ENCODE measurements at regions not wholly inside any gene's neighbourhood (a gene's known extent, or its start where the extent isn't known, plus 50 kb on each side); places are given as distances from the start of the nearest gene placed in this dataset.

DNA sequence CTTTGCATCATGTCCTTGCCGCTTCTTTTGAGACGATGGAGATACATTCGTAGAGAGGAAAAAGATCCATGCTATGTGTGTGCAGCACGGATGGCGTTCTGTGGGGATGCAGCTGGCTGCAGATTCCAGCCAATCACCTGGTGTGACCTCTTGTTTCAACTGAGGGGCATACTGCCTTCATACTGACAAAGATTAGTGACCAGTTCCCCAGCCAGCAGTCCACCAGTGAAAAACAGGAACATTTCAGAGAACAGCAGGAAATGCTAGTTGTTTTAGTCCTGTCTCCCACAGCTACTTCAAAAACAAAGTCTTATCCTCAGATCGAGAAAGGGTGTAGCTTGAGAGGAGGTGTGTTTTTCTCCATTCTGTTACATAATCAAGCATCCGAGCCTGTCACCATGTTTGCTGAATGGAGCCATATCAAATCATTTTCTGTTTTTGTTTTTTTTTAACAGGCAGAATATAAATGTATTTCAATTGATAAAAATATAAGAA, 255.7 kb upstream of the FMN2 start:
- DNase-seq = no peak

- no peak for DNase-seq
Measured at GRCh38 chr1:239840336-239840735, 251.3 kb upstream of the FMN2 start.

DNA sequence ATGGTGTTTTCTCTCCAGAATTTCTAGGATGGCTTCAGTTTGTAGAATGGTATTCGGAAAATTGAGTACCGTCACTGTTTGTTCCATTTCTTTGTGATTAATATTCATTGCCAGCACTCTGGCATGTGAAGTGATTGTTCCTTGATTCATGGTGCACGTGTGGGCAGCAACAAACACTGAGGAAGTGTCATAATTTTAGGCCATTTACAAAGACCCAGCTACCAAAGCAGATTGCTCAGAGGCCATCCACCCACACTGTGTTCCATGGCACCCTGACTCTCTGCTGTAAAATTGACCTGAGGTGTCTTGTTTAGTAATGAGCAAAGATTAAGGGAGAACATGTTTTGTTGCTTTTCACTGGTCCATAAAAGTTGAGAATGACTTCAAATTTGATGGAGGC, 250.9 kb upstream of the FMN2 start:
- DNase-seq = no peak

DNA sequence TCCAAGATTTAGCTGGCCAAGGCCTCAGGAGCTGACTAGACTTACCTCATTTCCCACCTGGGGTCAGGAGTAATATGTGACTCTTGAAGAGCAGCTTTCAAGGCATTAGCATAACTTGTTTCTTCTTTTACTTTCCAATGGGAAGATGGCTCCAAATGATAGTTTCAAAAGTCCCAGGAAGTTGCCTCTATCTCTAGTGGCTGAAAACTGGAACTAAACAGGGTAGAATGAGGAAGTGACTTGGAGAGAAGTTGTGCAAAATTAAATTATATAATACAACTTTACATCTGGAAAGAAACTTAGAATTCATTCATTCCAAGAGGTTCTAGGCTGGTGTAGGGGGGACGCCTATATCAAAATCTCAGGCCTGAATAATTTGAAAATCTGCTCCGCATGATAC, 250.1 kb upstream of the FMN2 start:
- no peak for DNase-seq

GRCh38 chr1:239843541-239843940, 248.1 kb upstream of the FMN2 start:
- DNase-seq = no peak

DNA sequence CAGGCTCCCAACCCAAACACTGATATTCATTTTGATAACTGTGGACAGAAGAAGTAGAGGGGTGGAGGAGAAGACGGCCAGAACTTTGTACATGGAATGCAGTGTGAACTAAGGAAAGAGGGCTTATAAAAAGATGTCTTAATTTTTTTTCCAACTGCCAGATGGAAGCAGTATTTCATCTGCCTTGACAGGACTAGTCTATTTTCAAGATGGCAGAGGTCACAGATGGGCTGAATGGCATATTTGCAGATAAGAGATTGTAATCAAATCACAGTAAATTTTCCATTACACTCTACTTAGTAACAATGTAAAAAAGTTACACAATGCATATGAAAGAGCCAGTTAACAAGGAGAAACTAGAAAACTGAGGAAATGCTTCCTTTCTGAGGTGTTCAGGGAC, 246.8 kb upstream of the FMN2 start:
- DNase-seq = no peak

- no peak for DNase-seq
Measured at GRCh38 chr1:239854922-239855321, 236.8 kb upstream of the FMN2 start.

GRCh38 chr1:239856067-239856466, 235.6 kb upstream of the FMN2 start:
- no peak for DNase-seq

DNA sequence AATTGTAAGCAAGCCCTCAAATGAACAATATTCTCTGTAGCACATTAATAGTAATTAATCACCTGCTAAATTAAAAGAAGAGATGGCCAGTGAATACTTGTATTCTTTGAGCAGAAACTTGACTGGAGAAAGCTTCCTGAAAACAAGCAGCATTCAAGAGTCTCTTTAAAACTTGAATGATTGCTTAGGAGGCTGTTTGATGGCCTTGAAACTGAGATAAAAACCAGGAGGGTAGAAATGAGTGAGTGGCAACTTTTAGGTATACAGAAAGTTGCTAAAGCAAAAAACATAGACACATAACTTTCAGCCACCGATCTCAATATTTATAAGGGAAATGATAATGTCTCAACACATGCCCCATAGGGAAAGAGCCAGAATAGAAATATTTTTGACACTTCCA, 234.8 kb upstream of the FMN2 start:
- no peak for DNase-seq

GRCh38 chr1:239858057-239858456, 233.6 kb upstream of the FMN2 start:
- DNase-seq = peak; percentile 27

- no peak for DNase-seq
Measured at GRCh38 chr1:239858529-239858928, 233.2 kb upstream of the FMN2 start.

DNA sequence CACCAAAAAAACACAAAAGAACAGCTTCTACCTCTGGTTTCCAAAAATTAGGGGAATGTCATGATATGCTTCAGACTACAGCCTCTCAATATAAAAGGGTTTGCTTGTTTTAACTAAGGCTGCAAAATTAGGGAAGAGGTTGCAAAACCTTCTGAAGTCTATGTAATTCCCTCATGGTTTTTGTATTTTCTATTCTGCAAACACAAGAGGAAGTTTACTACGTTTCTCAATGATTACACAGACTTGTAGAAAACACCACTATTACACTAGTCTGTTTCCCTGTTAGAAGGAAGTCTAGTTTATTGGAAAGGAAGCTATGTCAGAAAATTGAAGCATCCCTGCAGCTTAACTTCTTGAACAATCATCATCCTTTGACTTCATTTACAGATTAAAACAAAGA, 229.7 kb upstream of the FMN2 start:
- no peak for DNase-seq

DNA sequence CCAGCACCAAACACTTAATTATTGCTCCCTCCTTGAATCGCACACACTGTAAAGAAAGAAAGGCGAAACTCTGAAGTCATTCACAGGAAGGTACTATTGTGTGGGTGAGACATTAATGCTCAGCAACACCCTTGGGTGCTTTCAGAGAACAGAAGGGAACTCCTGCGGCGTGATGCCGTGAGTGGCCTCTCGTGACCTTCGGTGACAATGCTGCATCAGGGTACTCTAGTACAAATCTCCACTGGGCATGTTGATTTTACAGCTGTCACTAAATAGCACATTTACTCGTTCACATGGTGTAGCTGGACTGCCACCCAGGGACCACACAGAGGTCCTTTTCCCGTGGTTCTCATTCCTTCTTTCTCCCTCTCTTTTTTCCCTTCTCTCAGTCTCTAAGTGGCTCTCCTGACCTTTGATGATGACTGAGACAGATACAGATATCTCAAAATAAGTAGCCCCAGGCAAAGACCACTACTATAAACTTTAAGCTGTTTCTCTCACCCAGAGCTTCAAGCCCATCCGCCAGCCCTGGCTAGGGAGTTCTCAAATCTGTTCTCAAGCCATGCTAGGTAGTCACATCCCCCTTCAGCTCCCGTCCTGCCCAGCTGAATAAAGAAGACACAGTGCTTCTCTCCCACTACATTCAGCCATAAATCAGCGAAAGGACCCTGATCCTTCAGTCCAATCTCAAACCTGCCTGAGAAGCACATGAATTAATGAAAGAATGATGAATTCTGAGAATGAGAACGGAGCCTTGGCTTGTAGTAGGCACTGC, 223.4 kb upstream of the FMN2 start:
- no peak for DNase-seq

DNA sequence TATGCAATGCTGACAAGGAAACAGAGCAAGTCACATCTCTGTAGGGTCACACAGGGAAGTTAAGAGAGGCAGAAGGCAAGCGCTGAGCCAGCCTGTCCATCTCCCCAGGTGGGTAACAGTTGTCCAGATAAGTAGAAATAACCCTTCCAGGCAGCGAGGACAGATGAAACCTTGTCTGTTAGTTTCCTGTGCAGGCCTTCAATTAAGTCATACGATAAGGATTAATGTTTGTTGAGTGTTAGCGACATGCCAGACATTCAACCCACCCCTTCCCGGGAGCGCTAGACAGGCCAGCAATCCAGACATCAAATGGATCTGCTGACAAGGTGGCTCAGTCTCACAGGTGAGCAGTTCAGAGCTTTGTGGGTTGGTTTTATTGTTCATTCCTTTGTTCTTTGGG, 221.5 kb upstream of the FMN2 start:
- no peak for DNase-seq

DNA sequence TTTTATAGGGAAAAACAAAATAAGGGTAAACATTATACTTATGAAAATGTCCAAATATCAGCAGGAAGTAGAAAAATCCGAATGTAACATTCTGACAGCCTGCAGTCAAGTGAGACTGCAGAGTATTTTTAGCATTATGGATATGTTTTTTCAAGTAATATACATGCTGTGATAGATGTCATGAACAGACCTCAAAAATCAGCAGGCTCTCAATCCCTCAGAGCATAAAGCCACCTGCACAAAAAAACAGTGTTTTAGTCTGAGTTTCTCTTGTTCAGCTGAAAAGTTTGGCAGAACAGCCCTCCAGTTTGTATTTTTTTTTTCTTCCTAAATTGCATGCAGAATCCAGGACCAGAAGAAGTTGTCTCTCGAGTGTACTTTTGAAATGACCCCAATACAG, 219.1 kb upstream of the FMN2 start:
- DNase-seq = no peak

DNA sequence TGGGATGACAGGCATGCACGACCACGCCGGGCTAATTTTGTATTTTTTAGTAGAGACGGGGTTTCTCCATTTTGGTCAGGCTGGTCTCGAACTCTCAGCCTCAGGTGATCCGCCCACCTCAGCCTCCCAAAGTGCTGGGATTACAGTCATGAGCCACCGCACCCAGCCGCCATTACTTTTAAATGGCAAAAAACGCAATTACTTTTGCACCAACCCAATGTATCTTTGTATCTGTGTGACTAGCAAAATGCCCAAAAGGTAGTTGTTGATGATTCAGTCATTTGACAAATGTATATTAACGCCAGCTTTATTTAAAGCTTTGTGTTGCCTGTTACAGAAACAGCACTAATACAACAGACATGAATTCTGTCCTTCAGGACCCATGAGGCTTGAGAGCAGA, 216.9 kb upstream of the FMN2 start:
- DNase-seq = no peak

DNA sequence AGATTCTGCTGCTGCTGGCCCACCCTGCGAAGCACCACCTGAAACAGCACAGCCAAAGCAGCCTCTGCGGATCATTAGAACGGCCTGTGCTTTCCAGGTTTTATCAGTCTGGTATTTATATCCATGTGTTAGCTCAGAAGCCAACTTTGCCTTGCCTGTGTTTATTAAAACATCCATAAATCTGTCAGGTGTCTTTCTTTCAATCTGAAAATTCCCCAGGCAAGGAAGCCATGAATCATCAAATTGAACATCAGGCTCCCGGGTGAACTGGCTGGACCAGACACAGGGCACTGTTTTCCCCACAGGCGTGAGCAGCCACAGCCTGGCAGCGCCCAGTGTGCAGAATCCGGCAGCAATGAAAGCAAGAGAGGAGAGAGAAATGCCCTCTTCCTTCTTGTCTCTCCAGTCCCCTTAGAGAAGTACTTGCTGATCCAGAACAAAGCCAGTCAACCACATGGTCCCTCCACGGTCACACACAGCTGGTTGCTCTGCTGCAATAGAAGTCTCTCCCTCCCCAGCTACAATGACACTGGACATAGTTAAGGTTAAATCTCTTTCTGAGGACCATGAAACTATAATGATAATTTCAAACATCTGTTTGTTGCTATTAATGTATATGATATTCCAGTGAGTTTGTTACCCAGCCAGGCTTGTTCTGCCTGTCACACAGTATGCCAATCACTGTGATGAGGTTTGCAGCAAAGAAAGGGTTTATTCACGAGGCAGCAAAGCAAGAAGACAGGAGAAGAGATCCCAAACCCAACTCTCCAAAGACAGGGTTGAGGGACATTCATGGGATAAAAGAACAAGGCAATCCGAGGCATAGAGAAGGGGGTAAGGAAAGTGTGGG, 212.1 kb upstream of the FMN2 start:
- no peak for DNase-seq

DNA sequence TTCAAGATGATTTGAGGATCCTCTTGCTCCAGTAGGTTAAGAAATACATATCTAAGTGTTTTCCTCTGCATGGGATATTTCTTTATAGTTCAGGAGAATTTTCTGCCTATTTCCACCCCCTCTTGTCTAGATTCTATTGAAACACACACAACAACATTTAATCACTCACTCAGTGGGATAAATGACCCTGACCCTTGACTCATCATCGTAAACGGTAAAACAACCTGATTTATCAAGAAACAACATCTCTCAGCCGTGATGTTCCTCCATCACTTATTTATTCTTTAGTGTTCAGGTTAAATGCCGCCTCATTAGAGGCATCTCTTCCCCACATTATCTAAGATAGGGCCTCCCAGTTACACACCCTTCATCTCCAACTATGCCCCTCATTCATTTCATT, 208.7 kb upstream of the FMN2 start:
- no peak for DNase-seq

GRCh38 chr1:239884796-239885195, 206.9 kb upstream of the FMN2 start:
- DNase-seq = no peak

DNA sequence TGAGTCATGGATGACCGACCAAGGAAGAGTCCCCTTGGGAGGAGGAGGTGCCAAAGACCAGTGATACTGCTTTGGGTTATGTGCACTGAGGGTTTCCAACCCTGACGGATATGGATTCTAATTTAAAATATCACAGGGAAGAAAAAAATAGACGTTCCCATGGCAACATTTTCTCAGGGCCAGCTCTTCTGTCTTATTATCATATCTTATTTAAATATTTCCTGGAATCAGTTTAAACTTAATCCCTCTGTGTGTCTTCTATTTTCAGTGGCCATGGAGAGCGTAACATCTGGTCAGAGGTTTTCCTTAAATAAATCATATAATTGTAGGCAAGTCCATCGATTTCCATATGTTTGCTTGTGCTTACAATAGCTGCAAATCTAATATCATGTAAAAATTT, 205.4 kb upstream of the FMN2 start:
- no peak for DNase-seq

DNA sequence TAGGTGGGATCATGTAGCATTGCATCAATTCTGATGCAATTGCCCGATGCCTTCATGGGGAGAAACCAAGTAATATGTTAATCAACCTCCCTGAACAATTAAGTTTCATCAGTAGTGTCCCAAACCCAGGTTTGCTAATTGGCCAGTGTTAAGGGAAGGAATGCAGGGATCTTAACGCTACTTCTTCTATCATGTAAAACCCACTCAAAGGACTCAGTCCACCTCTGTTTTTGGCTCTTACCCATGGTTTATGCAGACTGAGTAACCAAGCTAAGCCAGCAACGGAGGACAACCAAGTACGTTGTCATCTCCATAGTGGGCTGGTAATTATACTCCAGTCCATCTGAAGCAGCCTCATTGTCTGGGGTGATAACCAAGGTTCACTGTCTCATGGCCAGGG, 203.0 kb upstream of the FMN2 start:
- no peak for DNase-seq

DNA sequence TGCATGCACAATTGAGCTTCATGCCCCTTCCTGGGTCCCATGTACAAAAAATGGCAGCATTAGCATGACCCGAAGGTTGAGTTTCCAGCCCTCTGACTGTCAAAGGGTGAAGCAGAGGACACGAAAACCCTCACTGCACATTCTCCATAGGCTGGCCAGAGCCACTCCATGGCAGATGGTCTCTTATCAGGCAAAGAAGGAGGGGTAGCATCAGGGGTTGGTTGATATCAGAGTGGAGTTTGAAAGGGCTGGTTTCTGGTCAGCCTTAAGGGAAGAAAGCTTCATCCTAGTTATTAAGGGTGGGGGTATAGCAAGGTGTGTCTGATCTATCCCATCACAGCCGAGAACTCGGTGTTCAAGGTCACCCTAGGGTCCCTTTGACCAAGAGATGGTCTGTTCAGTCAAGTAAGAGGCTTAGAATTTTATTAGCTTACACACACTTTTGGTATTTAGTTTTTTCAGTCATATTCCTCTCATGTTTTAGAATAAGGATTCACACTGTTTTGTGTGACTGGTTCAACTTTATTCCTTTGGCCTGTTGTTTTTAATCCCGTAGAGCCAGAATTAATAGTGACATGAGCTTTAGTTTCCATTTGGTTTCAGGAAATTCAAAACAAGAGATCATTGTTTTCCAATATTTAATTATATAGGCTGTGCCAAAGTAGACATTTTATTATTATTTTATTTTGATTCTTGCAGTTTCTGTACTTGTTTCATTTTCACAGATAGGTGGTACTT, 199.9 kb upstream of the FMN2 start:
- DNase-seq = no peak

GRCh38 chr1:239892602-239893001, 199.1 kb upstream of the FMN2 start:
- no peak for DNase-seq
